Fibroblast of lung (primary cell): ENCODE measurements at regions not wholly inside any gene's neighbourhood (a gene's known extent, or its start where the extent isn't known, plus 50 kb on each side); places are given as distances from the start of the nearest gene placed in this dataset.
A peak's percentile ranks its signal among the peaks of the same experiment; 100 is the strongest.

Source experiments
- DNase-seq, 2 donors: peaks; one replicate each; pipeline versions ENCODE4 v3.0.0 to v3.0.0-alpha.2; 2010; ENCODE audit warnings: low read depth in 2 of 2
- H2AFZ ChIP-seq: 2 replicates; pipeline ENCODE4 v1.5.1; 2012; ENCODE audit warnings: low read length, control low read depth, inconsistent platforms
- H3K27ac ChIP-seq: 2 replicates; pipeline ENCODE4 v1.5.1; 2011; ENCODE audit warnings: low read length, control low read depth; ENCODE audit not compliant: insufficient read depth
- H3K27me3 ChIP-seq: 2 replicates; pipeline ENCODE4 v1.5.1; 2011; ENCODE audit warnings: mild to moderate bottlenecking, low read length; ENCODE audit not compliant: control insufficient read depth, insufficient read depth
- H3K36me3 ChIP-seq: 2 replicates; pipeline ENCODE4 v1.5.1; 2011; ENCODE audit warnings: low read length; ENCODE audit not compliant: control insufficient read depth, insufficient read depth
- H3K4me1 ChIP-seq: 2 replicates; pipeline ENCODE4 v1.5.1; 2011; ENCODE audit warnings: low read length; ENCODE audit not compliant: control insufficient read depth, insufficient read depth; ENCODE audit errors: extremely low read depth
- H3K4me2 ChIP-seq: 2 replicates; pipeline ENCODE4 v1.5.1; 2011; ENCODE audit warnings: low read length, control low read depth; ENCODE audit not compliant: insufficient read depth; ENCODE audit errors: extremely low read depth
- H3K4me3 ChIP-seq, 4 experiments: fragments of 200-600 bp in 1 of 4; sonication (generic) in 1 of 4; replicated peaks in 1 of 4; 2 replicates each; pipeline ENCODE4 v1.5.1; 2011 to 2016; ENCODE audit warnings: low read length in 4 of 4, low read depth in 3 of 4, mild to moderate bottlenecking in 3 of 4, control low read depth in 2 of 4, inconsistent platforms in 1 of 4, mixed read lengths in 1 of 4; ENCODE audit not compliant: insufficient read depth in 1 of 4; ENCODE audit errors: control extremely low read depth in 1 of 4
- H3K79me2 ChIP-seq: 2 replicates; pipeline ENCODE4 v1.5.1; 2012; ENCODE audit warnings: mild to moderate bottlenecking, low read length, inconsistent platforms; ENCODE audit not compliant: control insufficient read depth, insufficient read depth
- H3K9ac ChIP-seq: 2 replicates; pipeline ENCODE4 v1.5.1; 2011; ENCODE audit warnings: mild to moderate bottlenecking, low read length, control low read depth; ENCODE audit not compliant: insufficient read depth
- H3K9me3 ChIP-seq: 2 replicates; pipeline ENCODE4 v1.5.1; 2012; ENCODE audit warnings: low read depth, low read length; ENCODE audit not compliant: control insufficient read depth, insufficient read depth
- H4K20me1 ChIP-seq: 2 replicates; pipeline ENCODE4 v1.5.1; 2011; ENCODE audit warnings: low read length; ENCODE audit not compliant: control insufficient read depth, insufficient read depth; ENCODE audit errors: extremely low read depth
- CTCF ChIP-seq, 2 donors: IDR thresholded peaks in 1 of 2; conservative IDR thresholded peaks in 1 of 2; 1 replicate in 1 of 2; 2 replicates in 1 of 2; pipeline ENCODE4 v1.5.1; 2011 to 2012; ENCODE audit warnings: low read length in 2 of 2, control low read depth in 1 of 2, inconsistent platforms in 1 of 2, low read depth in 1 of 2, mild to moderate bottlenecking in 1 of 2
- EZH2 ChIP-seq: IDR thresholded peaks from 2 replicates; pipeline ENCODE4 v1.5.1; 2012; ENCODE audit warnings: low read length, control low read depth, mild to moderate bottlenecking; ENCODE audit errors: missing control alignments

- no peak for TF ChIP-seq EZH2
- TF ChIP-seq CTCF (conservative IDR thresholded peaks at IDR 0.05 in 1 of 2, IDR thresholded peaks at IDR 0.05 in 1 of 2; ENCODE audit: low read depth in 1 of 2, low read length in 2 of 2) = no peak
- H3K4me2 ChIP-seq = no peak overlapping the region
- H4K20me1 ChIP-seq = no peaks in the 10 kb centered on the region
- no peak overlapping the region for H3K4me3 ChIP-seq
- no peaks in the 10 kb centered on the region for H3K36me3 ChIP-seq
- H3K79me2 ChIP-seq = no peaks in the 10 kb centered on the region
- no peaks in the 10 kb centered on the region for H3K9me3 ChIP-seq
- DNase-seq = peak in 1 of 2 donors; percentile 1
- H2AFZ ChIP-seq = no peak overlapping the region
- no peaks in the 10 kb centered on the region for H3K4me1 ChIP-seq
- H3K27me3 ChIP-seq = no peaks in the 10 kb centered on the region
- H3K9ac ChIP-seq = no peak overlapping the region
- H3K27ac ChIP-seq = no peak overlapping the region
These were observed 505.2 kb downstream of the BCL11B start for GRCh38 chr14:98766818-98767217.

- H3K4me1 ChIP-seq = no peaks in the 10 kb centered on the region
- H3K9ac ChIP-seq = no peak overlapping the region
- H3K27me3 ChIP-seq = no peaks in the 10 kb centered on the region
- no peaks in the 10 kb centered on the region for H3K36me3 ChIP-seq
- no peak overlapping the region for H3K4me2 ChIP-seq
- no peak overlapping the region for H3K27ac ChIP-seq
- no peak overlapping the region for H2AFZ ChIP-seq
- TF ChIP-seq EZH2 = no peak
- TF ChIP-seq CTCF (conservative IDR thresholded peaks at IDR 0.05 in 1 of 2, IDR thresholded peaks at IDR 0.05 in 1 of 2; ENCODE audit: low read depth in 1 of 2, low read length in 2 of 2) = no peak
- H4K20me1 ChIP-seq = no peaks in the 10 kb centered on the region
- no peaks in the 10 kb centered on the region for H3K9me3 ChIP-seq
- no peaks in the 10 kb centered on the region for H3K79me2 ChIP-seq
- no peak for DNase-seq
- no peak overlapping the region for H3K4me3 ChIP-seq
These were observed 502.7 kb downstream of the BCL11B start for GRCh38 chr14:98769326-98769725.

DNA sequence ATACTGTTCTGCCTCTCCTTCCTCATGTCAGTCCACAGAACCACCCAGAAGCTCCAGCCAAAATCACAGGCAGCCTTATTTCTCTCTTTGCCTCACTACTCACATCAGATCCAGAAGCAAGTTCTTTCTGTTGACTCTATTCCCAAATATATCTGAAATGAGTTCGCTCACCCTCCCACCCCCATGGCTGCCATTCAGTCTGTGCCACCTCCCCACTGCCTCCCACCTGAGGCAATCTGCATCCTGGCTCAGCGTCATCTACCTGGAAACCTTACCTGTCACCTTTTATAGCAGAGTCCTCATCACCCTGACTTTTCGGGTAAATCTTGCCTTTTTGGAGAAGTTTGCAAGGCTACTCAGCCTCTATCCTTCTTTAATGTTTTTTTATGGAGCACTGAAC is 501.8 kb downstream of the BCL11B start:
- Histone ChIP-seq H3K27ac (no peak overlapping the region), H3K9ac (no peak overlapping the region), H3K36me3 (no peaks in the 10 kb centered on the region)

More for the DNA sequence above, 501.8 kb downstream of the BCL11B start:
- Histone ChIP-seq H3K27me3 (no peaks in the 10 kb centered on the region), H4K20me1 (no peaks in the 10 kb centered on the region), H3K4me2 (no peak overlapping the region), H3K4me3 (no peak overlapping the region), H3K79me2 (no peaks in the 10 kb centered on the region), H2AFZ (no peak overlapping the region), H3K4me1 (no peaks in the 10 kb centered on the region), H3K9me3 (no peaks in the 10 kb centered on the region)
- no peak for DNase-seq
- TF ChIP-seq EZH2 (no peak), CTCF (conservative IDR thresholded peaks at IDR 0.05 in 1 of 2, IDR thresholded peaks at IDR 0.05 in 1 of 2; ENCODE audit: low read depth in 1 of 2, low read length in 2 of 2) (no peak)
